Central memory CD8-positive, alpha-beta T cell (primary cell): ENCODE measurements at regions not wholly inside any gene's neighbourhood (a gene's known extent, or its start where the extent isn't known, plus 50 kb on each side); places are given as distances from the start of the nearest gene placed in this dataset.

ENCODE experiments used
- ATAC-seq: fragments of 150-1000 bp; cut with Tn5 transposase; replicated peaks from 2 replicates; pipeline ENCODE4 v1.10.0; 2022; ENCODE audit warnings: mild to moderate bottlenecking, moderate FRiP score, moderate number of reproducible peaks; ENCODE audit not compliant: poor library complexity, severe bottlenecking; ENCODE audit errors: extremely low read depth
- DNase-seq, 2 donors: peaks; one replicate each; pipeline ENCODE4 v3.0.0; 2021; ENCODE audit warnings: low spot score in 2 of 2
- H3K27ac Mint-ChIP-seq: one replicate; pipeline ENCODE4 v1.8.0; 2022; ENCODE audit warnings: low read depth, mild to moderate bottlenecking, moderate library complexity, mixed read lengths
- H3K27me3 Mint-ChIP-seq: one replicate; pipeline ENCODE4 v1.8.0; 2022; ENCODE audit warnings: mixed read lengths
- H3K36me3 Mint-ChIP-seq: one replicate; pipeline ENCODE4 v1.8.0; 2022; ENCODE audit warnings: mild to moderate bottlenecking, moderate library complexity, mixed read lengths; ENCODE audit not compliant: insufficient read depth
- H3K4me1 Mint-ChIP-seq: one replicate; pipeline ENCODE4 v1.8.0; 2022; ENCODE audit warnings: mixed read lengths
- H3K4me3 Mint-ChIP-seq: one replicate; pipeline ENCODE4 v1.8.0; 2022; ENCODE audit warnings: mild to moderate bottlenecking, moderate library complexity, mixed read lengths
- H3K9me3 Mint-ChIP-seq: one replicate; pipeline ENCODE4 v1.8.0; 2022; ENCODE audit warnings: mixed read lengths

- Mint-ChIP-seq H3K27ac (no peak overlapping the region), H3K9me3 (no peaks in the 10 kb centered on the region), H3K36me3 (no peaks in the 10 kb centered on the region), H3K27me3 (no peaks in the 10 kb centered on the region), H3K4me1 (no peaks in the 10 kb centered on the region), H3K4me3 (no peak overlapping the region)
- ATAC-seq = no peak
- no peak for DNase-seq
These were observed 403.2 kb downstream of the HS3ST3B1 start for GRCh38 chr17:14704121-14704520.

DNA sequence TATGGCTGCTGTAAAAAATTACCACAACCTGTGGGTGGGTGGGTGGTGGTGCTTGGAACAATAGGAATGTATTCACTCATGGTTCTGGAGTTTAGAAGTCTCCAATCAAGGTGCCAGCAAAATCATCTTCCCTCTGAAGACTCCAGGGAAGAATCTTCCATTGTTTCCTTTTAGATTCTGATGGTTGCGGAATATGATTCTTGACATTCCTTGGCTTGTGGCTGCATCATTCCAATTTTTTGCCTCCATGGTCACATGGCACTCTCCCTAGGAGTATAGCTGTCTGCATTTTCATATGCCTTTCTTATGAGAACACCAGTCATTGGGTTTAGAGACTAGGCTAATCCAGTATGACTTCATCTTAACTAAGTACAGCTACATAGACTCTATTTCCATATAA, 401.0 kb downstream of the HS3ST3B1 start:
- ATAC-seq (no peak), DNase-seq (no peak)
- H3K9me3 Mint-ChIP-seq = no peaks in the 10 kb centered on the region
- peaks cover 2% of the 10 kb centered on the region for H3K27me3 Mint-ChIP-seq
- no peaks in the 10 kb centered on the region for H3K4me1 Mint-ChIP-seq
- H3K4me3 Mint-ChIP-seq = no peak overlapping the region
- H3K27ac Mint-ChIP-seq = no peak overlapping the region
- H3K36me3 Mint-ChIP-seq = no peaks in the 10 kb centered on the region

GRCh38 chr17:14699574-14700185, 398.8 kb downstream of the HS3ST3B1 start:
- Mint-ChIP-seq H3K4me1 (no peaks in the 10 kb centered on the region), H3K36me3 (no peaks in the 10 kb centered on the region)

DNA sequence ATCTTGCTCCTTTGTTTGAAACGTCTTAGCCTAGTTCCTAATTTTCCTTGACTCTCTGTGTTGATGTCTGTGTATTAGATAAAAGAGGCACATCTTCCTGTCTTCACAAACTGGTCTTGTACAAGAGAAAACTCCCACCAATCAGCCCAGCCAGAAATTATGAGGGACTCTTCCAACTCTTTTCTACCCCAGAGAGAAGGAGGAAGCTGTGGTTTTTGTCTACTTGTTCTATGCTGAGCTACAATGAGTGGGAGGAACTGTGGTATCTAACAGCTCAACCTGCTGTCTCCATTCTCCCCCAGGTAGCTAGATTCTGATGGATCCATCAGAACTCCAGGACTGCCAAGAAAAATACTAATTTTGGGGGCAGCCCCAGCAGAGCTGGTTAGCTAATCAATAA, 392.5 kb downstream of the HS3ST3B1 start:
- Mint-ChIP-seq H3K9me3 (no peaks in the 10 kb centered on the region), H3K27me3 (peaks cover 61% of the 10 kb centered on the region), H3K4me3 (no peak overlapping the region), H3K4me1 (no peaks in the 10 kb centered on the region), H3K27ac (no peak overlapping the region), H3K36me3 (no peaks in the 10 kb centered on the region)
- ATAC-seq = no peak
- DNase-seq = no peak

More at GRCh38 chr17:14699574-14700185, 398.8 kb downstream of the HS3ST3B1 start:
- ATAC-seq (no peak), DNase-seq (no peak)
- Mint-ChIP-seq H3K27ac (no peak overlapping the region), H3K27me3 (peaks cover 24% of the 10 kb centered on the region), H3K9me3 (no peaks in the 10 kb centered on the region), H3K4me3 (no peak overlapping the region)

DNA sequence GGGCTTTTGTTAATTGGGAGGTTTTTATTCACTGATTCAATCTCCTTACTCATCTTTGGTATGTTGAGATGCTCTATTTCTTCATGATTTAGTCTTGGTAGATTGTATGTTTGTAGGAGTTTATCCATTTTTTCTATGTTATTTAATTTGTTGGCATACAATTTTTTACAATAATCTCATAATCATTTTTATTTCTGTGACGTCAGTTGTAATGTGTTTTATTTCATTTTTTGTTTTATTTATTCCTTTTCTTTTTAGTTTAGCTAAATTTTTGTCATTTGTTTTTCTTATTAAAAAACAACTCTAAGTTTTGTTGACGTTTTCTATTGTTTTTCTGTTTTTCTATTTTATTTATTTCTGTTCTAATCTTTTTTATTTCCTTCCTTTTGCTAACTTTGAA, 389.8 kb downstream of the HS3ST3B1 start:
- H3K4me3 Mint-ChIP-seq = no peak overlapping the region
- ATAC-seq (no peak), DNase-seq (no peak)
- H3K27me3 Mint-ChIP-seq = peaks cover 47% of the 10 kb centered on the region
- H3K9me3 Mint-ChIP-seq = no peaks in the 10 kb centered on the region
- no peak overlapping the region for H3K27ac Mint-ChIP-seq
- no peaks in the 10 kb centered on the region for H3K4me1 Mint-ChIP-seq
- H3K36me3 Mint-ChIP-seq = peaks cover 2% of the 10 kb centered on the region

DNA sequence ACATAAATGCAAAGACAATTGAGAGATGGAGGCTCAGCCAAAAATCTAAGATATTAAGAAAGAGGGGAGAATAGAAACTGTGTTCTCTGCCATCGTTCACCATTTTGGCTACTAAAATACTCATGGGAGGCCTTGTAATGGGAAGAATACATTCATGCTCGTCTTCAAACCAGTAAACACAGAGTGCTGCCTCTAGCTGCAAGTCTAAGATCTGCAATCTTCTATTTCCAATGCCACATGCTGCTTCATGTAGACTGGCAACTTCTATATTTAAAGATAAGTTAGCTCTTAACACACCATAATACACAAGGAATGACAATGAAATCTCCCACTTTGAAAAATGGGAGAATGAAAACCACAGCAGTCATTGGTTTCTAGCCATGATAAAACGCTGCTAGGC, 387.3 kb downstream of the HS3ST3B1 start:
- Mint-ChIP-seq H3K4me1 (no peaks in the 10 kb centered on the region), H3K36me3 (peaks cover 2% of the 10 kb centered on the region), H3K27me3 (peaks cover 42% of the 10 kb centered on the region), H3K27ac (no peak overlapping the region), H3K9me3 (no peaks in the 10 kb centered on the region), H3K4me3 (no peak overlapping the region)
- no peak for DNase-seq
- ATAC-seq = no peak

DNA sequence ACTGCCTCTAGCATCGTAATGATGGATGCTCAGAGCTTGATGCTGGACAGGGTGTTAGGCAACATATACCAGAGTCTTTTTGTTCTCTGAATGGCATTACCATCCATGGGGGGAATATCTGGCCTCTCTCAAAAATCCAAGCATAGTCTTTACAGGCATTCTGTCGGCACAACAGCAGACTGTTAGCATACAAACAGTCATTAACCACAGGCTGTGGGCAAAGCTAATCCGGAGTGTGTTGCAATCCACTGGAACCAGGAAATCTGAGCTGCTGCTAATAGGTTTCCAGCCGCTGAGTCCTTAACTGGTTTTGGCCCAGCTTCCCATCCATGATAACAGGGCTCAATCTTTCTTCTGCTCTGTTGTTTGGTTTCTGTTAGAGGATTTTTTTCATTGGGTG, 371.9 kb downstream of the HS3ST3B1 start:
- Mint-ChIP-seq H3K4me1 (no peaks in the 10 kb centered on the region), H3K36me3 (no peaks in the 10 kb centered on the region), H3K27me3 (peaks cover 44% of the 10 kb centered on the region), H3K27ac (no peak overlapping the region), H3K4me3 (no peak overlapping the region), H3K9me3 (peaks cover 8% of the 10 kb centered on the region)
- DNase-seq (no peak), ATAC-seq (no peak)

- H3K4me3 Mint-ChIP-seq = no peak overlapping the region
- H3K36me3 Mint-ChIP-seq = no peaks in the 10 kb centered on the region
- ATAC-seq (no peak), DNase-seq (no peak)
- H3K4me1 Mint-ChIP-seq = no peaks in the 10 kb centered on the region
- peaks cover 51% of the 10 kb centered on the region for H3K27me3 Mint-ChIP-seq
- no peak overlapping the region for H3K27ac Mint-ChIP-seq
- H3K9me3 Mint-ChIP-seq = no peaks in the 10 kb centered on the region
These were observed 370.0 kb downstream of the HS3ST3B1 start for GRCh38 chr17:14670861-14671260.

DNA sequence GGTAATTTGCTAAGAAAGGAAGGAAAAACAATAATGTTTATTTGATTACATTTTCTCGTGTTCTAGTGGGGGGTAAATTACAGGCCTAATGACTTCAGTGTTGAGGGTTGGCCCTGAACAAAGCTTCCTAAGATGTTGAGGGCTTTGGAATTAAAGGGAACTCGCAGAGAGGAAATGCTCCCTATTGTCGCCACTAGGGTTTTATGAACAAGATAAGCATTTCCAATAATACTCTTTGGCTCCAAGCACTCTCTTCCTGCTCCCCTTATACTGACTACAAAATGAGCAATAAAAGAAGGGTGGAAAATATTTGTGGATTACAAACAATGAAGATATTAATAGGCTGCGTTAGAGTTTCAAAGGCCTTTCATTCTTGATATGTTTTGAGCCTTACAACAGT, 363.6 kb downstream of the HS3ST3B1 start:
- no peaks in the 10 kb centered on the region for H3K4me1 Mint-ChIP-seq
- DNase-seq (no peak), ATAC-seq (no peak)
- peaks cover 28% of the 10 kb centered on the region for H3K27me3 Mint-ChIP-seq
- H3K27ac Mint-ChIP-seq = no peak overlapping the region
- H3K9me3 Mint-ChIP-seq = no peaks in the 10 kb centered on the region
- no peak overlapping the region for H3K4me3 Mint-ChIP-seq
- H3K36me3 Mint-ChIP-seq = no peaks in the 10 kb centered on the region

GRCh38 chr17:14641117-14641516, 340.2 kb downstream of the HS3ST3B1 start:
- Mint-ChIP-seq H3K27ac (no peak overlapping the region), H3K4me3 (no peak overlapping the region), H3K9me3 (no peaks in the 10 kb centered on the region), H3K27me3 (peaks cover 43% of the 10 kb centered on the region), H3K36me3 (no peaks in the 10 kb centered on the region), H3K4me1 (no peaks in the 10 kb centered on the region)
- ATAC-seq = no peak
- DNase-seq = no peak

DNA sequence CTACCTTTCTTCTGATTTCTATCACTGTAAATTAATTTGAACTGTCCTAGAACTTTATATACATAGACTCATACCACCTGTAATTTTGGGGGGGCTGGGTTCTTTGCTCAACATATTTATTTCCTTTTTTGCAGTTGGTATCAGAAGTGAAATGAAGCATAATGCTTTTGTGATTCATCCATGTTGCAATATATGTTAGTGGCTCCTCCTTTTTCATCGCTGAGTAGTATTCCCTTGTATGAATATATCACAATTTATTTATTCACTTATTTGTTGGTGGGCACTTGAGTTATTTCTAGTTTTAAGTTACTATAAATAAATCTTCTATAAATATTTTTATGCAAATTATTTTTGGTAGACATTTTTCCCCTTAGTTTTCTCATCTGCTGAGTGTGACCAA, 336.4 kb downstream of the HS3ST3B1 start:
- DNase-seq (no peak), ATAC-seq (no peak)
- H3K27ac Mint-ChIP-seq = no peak overlapping the region
- no peaks in the 10 kb centered on the region for H3K4me1 Mint-ChIP-seq
- no peak overlapping the region for H3K4me3 Mint-ChIP-seq
- H3K36me3 Mint-ChIP-seq = no peaks in the 10 kb centered on the region
- peaks cover 38% of the 10 kb centered on the region for H3K27me3 Mint-ChIP-seq
- no peaks in the 10 kb centered on the region for H3K9me3 Mint-ChIP-seq

- no peaks in the 10 kb centered on the region for H3K9me3 Mint-ChIP-seq
- no peak overlapping the region for H3K4me3 Mint-ChIP-seq
These were observed 329.7 kb downstream of the HS3ST3B1 start for GRCh38 chr17:14630621-14631020.

DNA sequence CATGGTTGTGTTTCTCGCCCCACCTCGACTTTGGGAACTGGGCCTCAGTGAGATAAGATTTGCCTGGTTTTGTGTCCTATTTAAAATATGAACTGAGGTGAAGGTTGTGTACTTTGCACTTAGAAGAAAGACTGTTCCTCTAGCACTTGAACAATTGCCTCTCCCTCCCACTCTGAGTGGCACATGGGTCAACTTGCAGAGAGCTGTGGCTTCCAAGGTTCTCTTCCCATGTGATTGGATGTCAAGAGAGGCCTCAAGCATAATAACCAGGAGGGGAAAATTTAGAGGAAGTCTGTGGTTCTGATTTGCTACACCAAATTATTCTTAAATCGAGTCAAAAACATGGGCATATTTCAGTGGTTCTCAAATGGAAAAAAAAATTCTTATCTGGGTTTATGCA, 329.2 kb downstream of the HS3ST3B1 start:
- no peaks in the 10 kb centered on the region for H3K9me3 Mint-ChIP-seq
- H3K27me3 Mint-ChIP-seq = peaks cover 30% of the 10 kb centered on the region
- no peak overlapping the region for H3K4me3 Mint-ChIP-seq
- H3K36me3 Mint-ChIP-seq = no peaks in the 10 kb centered on the region
- DNase-seq = no peak
- ATAC-seq = no peak
- no peak overlapping the region for H3K27ac Mint-ChIP-seq
- H3K4me1 Mint-ChIP-seq = no peaks in the 10 kb centered on the region

More at GRCh38 chr17:14630621-14631020, 329.7 kb downstream of the HS3ST3B1 start:
- H3K36me3 Mint-ChIP-seq = no peaks in the 10 kb centered on the region
- peaks cover 26% of the 10 kb centered on the region for H3K27me3 Mint-ChIP-seq
- H3K4me1 Mint-ChIP-seq = no peaks in the 10 kb centered on the region
- DNase-seq = no peak
- H3K27ac Mint-ChIP-seq = no peak overlapping the region
- ATAC-seq = no peak
